ENCODE measurements at regions not wholly inside any gene's neighbourhood (a gene's known extent, or its start where the extent isn't known, plus 50 kb on each side); places are given as distances from the start of the nearest gene placed in this dataset.

GRCh38 chr14:76641541-76641940 lies 119.7 kb upstream of the VASH1 start:
- H4K20me1 ChIP-seq (ENCODE audit: insufficient read depth): no peaks in the 10 kb centered on the region
- no peak for TF ChIP-seq RAD21 (conservative IDR thresholded peaks at IDR 0.05)
- no peak for TF ChIP-seq SMC3 (conservative IDR thresholded peaks at IDR 0.05; ENCODE audit: poor library complexity)
- no peak for TF ChIP-seq REST (IDR thresholded peaks at IDR 0.05; ENCODE audit: borderline replicate concordance)
- no peak for TF ChIP-seq TAF1 (IDR thresholded peaks at IDR 0.05; ENCODE audit: low read depth)
- TF ChIP-seq EP300 (conservative IDR thresholded peaks at IDR 0.05; ENCODE audit: poor library complexity, severe bottlenecking): no peak
- TF ChIP-seq CTCF (IDR thresholded peaks at IDR 0.05; ENCODE audit: poor library complexity, severe bottlenecking): no peak
- TF ChIP-seq POLR2AphosphoS5 (IDR thresholded peaks at IDR 0.05): no peak
- no peak for TF ChIP-seq MXI1 (conservative IDR thresholded peaks at IDR 0.05; ENCODE audit: poor library complexity, severe bottlenecking)
- TF ChIP-seq EZH2 (IDR thresholded peaks at IDR 0.05; ENCODE audit: borderline replicate concordance, insufficient read depth, low read length, poor library complexity, severe bottlenecking): no peak
- no peak overlapping the region for H3K4me2 ChIP-seq (ENCODE audit: low read length)
- no peaks in the 10 kb centered on the region for H3K9me3 ChIP-seq (ENCODE audit: low read length)
- H3K4me3 ChIP-seq (ENCODE audit: low read length): no peak overlapping the region
- no peaks in the 10 kb centered on the region for H3F3A ChIP-seq (ENCODE audit: insufficient read depth, low read length, poor library complexity, severe bottlenecking)
- no peaks in the 10 kb centered on the region for H3K36me3 ChIP-seq (ENCODE audit: insufficient read depth, low read length)
- no peaks in the 10 kb centered on the region for H3K79me2 ChIP-seq (replicated peaks; ENCODE audit: insufficient read depth, low read length)
- H3K9ac ChIP-seq (ENCODE audit: low read length): no peak overlapping the region
- no peaks in the 10 kb centered on the region for H3K27me3 ChIP-seq (ENCODE audit: insufficient read depth, low read depth, low read length)
- no peak overlapping the region for H3K27ac ChIP-seq (ENCODE audit: low read length)
- H3K9me2 ChIP-seq (ENCODE audit: insufficient read depth, low read length): no peaks in the 10 kb centered on the region
- no peak overlapping the region for H2AFZ ChIP-seq (ENCODE audit: low read depth, low read length)

- Histone ChIP-seq H3K9ac (ENCODE audit: low read length) (no peak overlapping the region), H3K36me3 (ENCODE audit: insufficient read depth, low read length) (no peaks in the 10 kb centered on the region), H3K27ac (ENCODE audit: low read length) (no peak overlapping the region), H3K4me2 (ENCODE audit: low read length) (no peak overlapping the region), H4K20me1 (ENCODE audit: insufficient read depth) (no peaks in the 10 kb centered on the region), H2AFZ (ENCODE audit: low read depth, low read length) (no peak overlapping the region), H3F3A (ENCODE audit: insufficient read depth, low read length, poor library complexity, severe bottlenecking) (no peaks in the 10 kb centered on the region), H3K27me3 (ENCODE audit: insufficient read depth, low read depth, low read length) (no peaks in the 10 kb centered on the region), H3K9me3 (ENCODE audit: low read length) (no peaks in the 10 kb centered on the region), H3K9me2 (ENCODE audit: insufficient read depth, low read length) (no peaks in the 10 kb centered on the region), H3K79me2 (replicated peaks; ENCODE audit: insufficient read depth, low read length) (no peaks in the 10 kb centered on the region), H3K4me3 (ENCODE audit: low read length) (no peak overlapping the region)
- TF ChIP-seq CTCF (IDR thresholded peaks at IDR 0.05; ENCODE audit: poor library complexity, severe bottlenecking): no peak
- no peak for TF ChIP-seq SMC3 (conservative IDR thresholded peaks at IDR 0.05; ENCODE audit: poor library complexity)
- TF ChIP-seq POLR2AphosphoS5 (IDR thresholded peaks at IDR 0.05): no peak
- no peak for TF ChIP-seq MXI1 (conservative IDR thresholded peaks at IDR 0.05; ENCODE audit: poor library complexity, severe bottlenecking)
- TF ChIP-seq REST (IDR thresholded peaks at IDR 0.05; ENCODE audit: borderline replicate concordance): no peak
These were observed 117.4 kb upstream of the VASH1 start for GRCh38 chr14:76643887-76644286.

Data from neural cell (in vitro differentiated cells).